ENCODE measurements at regions not wholly inside any gene's neighbourhood (a gene's known extent, or its start where the extent isn't known, plus 50 kb on each side); places are given as distances from the start of the nearest gene placed in this dataset.

- in situ Hi-C loops (cut with MboI; ENCODE audit: low pct_unique_long_range_greater_than_20kb, low sequenced_read_pairs) = no loop called here
- DNase-seq = no peak
Measured at GRCh38 chr12:89909753-89910152, 201.1 kb upstream of the ATP2B1 start.

GRCh38 chr12:89907659-89908058 lies 199.0 kb upstream of the ATP2B1 start:
- no peak for DNase-seq
- in situ Hi-C loops (cut with MboI; ENCODE audit: low pct_unique_long_range_greater_than_20kb, low sequenced_read_pairs) = no loop called here

DNA sequence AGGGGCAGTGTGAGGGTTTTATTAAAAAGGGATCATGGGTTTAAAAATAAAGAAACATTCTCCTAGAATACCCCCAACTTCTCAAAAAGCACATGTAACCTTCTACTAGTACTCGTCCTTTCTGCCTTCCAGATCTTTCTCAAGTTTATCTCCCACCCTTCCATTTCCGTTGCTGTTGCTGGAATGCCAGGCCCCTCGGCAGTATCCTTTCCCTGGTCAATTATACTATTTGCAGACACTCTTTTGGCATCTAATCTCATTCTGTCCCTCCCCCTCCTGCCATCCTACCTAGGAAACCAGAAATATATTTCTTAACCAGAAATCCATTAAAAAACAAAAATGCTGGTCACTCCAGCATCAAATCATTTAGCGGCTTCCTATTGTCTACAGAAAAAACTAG lies 198.2 kb upstream of the ATP2B1 start:
- in situ Hi-C loops (cut with MboI; ENCODE audit: low pct_unique_long_range_greater_than_20kb, low sequenced_read_pairs) = no loop called here
- DNase-seq = no peak

GRCh38 chr12:89906178-89906577 lies 197.5 kb upstream of the ATP2B1 start:
- DNase-seq = no peak

GRCh38 chr12:89901906-89902642 lies 193.4 kb upstream of the ATP2B1 start:
- no peak for DNase-seq
- in situ Hi-C loops (cut with MboI; ENCODE audit: low pct_unique_long_range_greater_than_20kb, low sequenced_read_pairs) = no loop called here

More at GRCh38 chr12:89906178-89906577, 197.5 kb upstream of the ATP2B1 start:
- in situ Hi-C loops (cut with MboI; ENCODE audit: low pct_unique_long_range_greater_than_20kb, low sequenced_read_pairs) = no loop called here

DNA sequence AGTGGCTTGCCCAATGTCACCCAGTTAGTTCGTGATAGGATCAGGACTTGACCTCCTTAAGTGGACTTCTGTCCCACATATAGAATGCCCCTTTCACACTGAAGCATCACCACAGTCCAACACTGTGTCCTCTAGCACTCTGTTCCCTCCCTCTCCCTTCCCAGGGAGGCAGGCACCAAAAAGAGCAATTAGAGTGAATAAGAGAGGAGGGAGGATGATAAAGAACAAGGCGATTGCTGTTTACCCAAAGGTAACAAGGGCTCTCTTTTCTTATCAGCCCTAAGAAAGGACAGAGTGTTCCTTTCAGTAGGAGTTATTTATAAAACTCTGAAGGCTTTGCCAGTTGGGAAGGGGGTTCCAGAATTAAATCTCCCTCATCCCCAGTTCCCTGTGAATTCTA lies 192.7 kb upstream of the ATP2B1 start:
- DNase-seq = no peak
- in situ Hi-C loops (cut with MboI; ENCODE audit: low pct_unique_long_range_greater_than_20kb, low sequenced_read_pairs) = no loop called here

DNA sequence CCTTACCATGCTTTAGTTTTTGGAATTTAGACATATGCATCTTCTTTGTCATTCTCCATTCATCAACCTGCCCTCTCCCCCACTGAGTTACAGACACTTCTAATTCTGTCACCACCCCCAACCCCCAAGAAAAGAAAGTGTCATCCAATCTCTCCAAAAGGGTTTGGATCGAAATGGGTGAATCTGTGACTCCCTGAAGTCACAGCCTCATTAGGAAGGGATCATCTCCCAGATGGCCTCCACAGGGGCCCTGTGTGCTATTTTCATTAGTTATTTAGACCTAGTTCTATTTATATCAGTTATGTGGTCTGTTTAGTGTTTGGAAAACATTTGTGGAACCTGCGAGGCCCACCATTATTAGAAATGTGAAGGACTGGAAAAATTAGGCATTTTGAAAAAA lies 191.0 kb upstream of the ATP2B1 start:
- no peak for DNase-seq
- in situ Hi-C loops (cut with MboI; ENCODE audit: low pct_unique_long_range_greater_than_20kb, low sequenced_read_pairs) = no loop called here

- DNase-seq = no peak
- in situ Hi-C loops (cut with MboI; ENCODE audit: low pct_unique_long_range_greater_than_20kb, low sequenced_read_pairs) = no loop called here
Measured at GRCh38 chr12:89895591-89895990, 187.0 kb upstream of the ATP2B1 start.

GRCh38 chr12:89895101-89895500 lies 186.5 kb upstream of the ATP2B1 start:
- in situ Hi-C loops (cut with MboI; ENCODE audit: low pct_unique_long_range_greater_than_20kb, low sequenced_read_pairs) = no loop called here
- DNase-seq = no peak

- DNase-seq = no peak
- in situ Hi-C loops (cut with MboI; ENCODE audit: low pct_unique_long_range_greater_than_20kb, low sequenced_read_pairs) = no loop called here
Measured at GRCh38 chr12:89893972-89894706, 185.5 kb upstream of the ATP2B1 start.

GRCh38 chr12:89892436-89892835 lies 183.8 kb upstream of the ATP2B1 start:
- DNase-seq = no peak
- in situ Hi-C loops (cut with MboI; ENCODE audit: low pct_unique_long_range_greater_than_20kb, low sequenced_read_pairs) = no loop called here

- in situ Hi-C loops (cut with MboI; ENCODE audit: low pct_unique_long_range_greater_than_20kb, low sequenced_read_pairs) = no loop called here
- no peak for DNase-seq
Measured at GRCh38 chr12:89891933-89892332, 183.3 kb upstream of the ATP2B1 start.

DNA sequence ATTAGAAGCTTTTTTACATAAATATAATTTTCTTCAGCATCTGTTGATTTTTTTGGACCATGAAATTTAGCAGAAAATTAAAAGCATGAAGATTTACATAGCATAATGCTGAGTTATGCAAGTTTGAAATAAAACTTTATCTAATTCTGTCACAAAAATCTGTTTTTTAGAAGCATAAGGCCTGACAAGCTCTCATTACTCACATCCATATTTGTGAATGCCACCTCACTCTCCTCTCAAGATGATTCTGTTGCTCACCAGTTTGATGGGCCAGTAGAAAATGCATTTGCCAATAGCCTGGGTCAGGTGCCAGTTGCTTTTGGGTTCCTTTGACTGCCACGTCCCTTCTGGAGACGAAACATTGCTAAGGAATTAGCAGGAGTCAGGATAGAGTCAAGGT lies 181.5 kb upstream of the ATP2B1 start:
- in situ Hi-C loops (cut with MboI; ENCODE audit: low pct_unique_long_range_greater_than_20kb, low sequenced_read_pairs) = no loop called here

DNA sequence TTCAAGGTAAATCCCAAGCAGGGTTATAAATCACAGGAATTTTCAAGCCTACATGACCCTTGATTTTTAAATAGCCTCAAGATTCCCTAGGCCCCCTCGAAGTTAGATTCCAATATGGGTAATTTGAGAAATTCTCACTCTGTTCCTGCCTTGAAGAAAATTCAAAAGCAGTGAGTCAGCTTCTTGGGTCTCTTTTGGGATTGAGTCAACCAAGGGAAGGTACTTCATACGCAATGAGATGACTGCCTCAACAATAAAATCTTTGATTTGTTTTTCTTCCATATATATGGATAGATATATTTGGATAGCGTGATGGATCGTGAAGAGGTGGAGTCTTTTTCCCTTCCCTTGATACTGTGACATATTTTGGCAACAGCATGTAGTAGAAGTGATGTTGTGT lies 180.4 kb upstream of the ATP2B1 start:
- no peak for DNase-seq
- in situ Hi-C loops (cut with MboI; ENCODE audit: low pct_unique_long_range_greater_than_20kb, low sequenced_read_pairs) = no loop called here

More for the DNA sequence above, 181.5 kb upstream of the ATP2B1 start:
- no peak for DNase-seq

DNA sequence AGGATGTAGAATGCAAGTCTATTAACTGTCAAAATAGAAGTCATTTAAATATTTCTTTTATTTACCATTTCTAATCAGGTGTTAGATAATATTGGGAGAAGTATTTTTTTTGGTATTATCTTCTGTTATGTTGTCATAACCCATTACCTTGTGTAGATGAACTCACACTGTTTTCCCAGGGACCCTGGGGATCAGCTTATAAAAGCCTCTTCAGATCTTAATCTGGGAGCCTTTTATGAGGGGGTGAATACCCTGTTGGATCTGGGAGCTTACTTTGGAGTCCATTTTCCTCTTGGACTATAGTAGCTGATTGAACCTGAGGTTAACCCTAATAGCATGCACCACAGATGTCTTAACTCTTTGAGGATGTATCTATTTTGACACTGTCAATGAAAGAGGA lies 176.3 kb upstream of the ATP2B1 start:
- in situ Hi-C loops (cut with MboI; ENCODE audit: low pct_unique_long_range_greater_than_20kb, low sequenced_read_pairs) = no loop called here
- DNase-seq = no peak

DNA sequence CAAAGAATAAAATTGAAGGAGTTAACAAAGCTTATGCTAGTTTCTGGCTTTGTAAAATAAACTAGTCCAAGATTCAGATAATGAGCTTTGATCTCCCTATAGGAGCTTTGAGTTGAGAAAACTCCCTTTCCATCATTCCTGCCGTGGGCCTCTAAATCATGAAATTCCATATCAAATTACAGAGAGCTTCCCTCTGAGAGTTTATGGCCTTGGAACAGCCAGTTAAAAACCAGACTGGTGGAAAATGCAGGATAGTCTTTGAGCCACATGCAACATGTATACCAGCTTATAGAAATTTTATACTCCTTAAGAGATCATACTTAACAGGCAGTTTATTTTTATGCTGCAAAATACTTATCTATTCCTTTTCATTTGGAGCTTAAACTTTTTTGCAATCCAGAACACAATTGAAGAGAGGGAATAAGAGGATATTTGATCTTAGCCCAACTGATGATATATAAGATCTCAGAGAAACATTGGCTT lies 175.8 kb upstream of the ATP2B1 start:
- in situ Hi-C loops (cut with MboI; ENCODE audit: low pct_unique_long_range_greater_than_20kb, low sequenced_read_pairs) = no loop called here
- no peak for DNase-seq

- no peak for DNase-seq
- in situ Hi-C loops (cut with MboI; ENCODE audit: low pct_unique_long_range_greater_than_20kb, low sequenced_read_pairs) = no loop called here
Measured at GRCh38 chr12:89883630-89884389, 175.2 kb upstream of the ATP2B1 start.

DNA sequence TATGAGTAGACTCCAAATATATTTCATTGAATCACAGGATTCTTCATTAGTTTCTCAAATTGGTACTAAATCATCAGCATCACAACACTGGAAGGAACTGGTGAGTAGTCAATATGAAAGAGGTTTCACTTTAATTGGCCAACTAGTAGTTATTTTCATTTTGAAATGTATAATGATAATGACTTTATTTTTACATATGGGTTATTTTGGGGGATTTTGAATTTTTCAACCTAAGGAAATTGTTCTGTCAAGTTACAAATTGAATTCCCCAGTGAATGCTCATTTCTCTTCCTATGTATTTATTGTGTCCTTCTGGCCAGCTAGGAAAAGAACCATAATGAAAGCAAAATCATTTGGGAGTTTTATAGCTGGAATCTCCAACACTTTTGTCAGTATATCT lies 174.2 kb upstream of the ATP2B1 start:
- no peak for DNase-seq
- in situ Hi-C loops (cut with MboI; ENCODE audit: low pct_unique_long_range_greater_than_20kb, low sequenced_read_pairs) = no loop called here

DNA sequence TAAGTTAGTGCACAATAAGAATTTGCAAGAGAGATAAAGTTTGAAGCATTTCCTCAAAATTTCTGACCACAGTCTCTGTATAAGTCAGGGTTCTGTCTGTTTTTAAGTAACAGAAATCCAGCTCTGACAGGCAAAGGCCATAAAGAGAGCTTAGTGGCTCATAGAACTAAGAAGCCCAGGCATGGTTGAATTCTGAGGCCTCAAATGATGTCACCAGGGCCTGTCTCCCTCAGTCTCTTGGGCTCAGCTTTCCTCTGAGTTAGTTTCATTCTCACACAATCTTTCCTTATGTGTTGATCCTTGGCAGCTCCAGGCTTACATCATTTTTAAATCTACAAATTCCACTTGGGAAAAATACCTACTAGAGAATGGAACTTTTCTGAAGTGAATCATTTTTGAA lies 173.4 kb upstream of the ATP2B1 start:
- DNase-seq = no peak
- in situ Hi-C loops (cut with MboI; ENCODE audit: low pct_unique_long_range_greater_than_20kb, low sequenced_read_pairs) = no loop called here

All from KBM-7 (cell line).